Transverse colon (tissue), 4 donors: ENCODE measurements at regions not wholly inside any gene's neighbourhood (a gene's known extent, or its start where the extent isn't known, plus 50 kb on each side); places are given as distances from the start of the nearest gene placed in this dataset.

ENCODE experiments used
- DNase-seq: peaks from one replicate; pipeline ENCODE4 v3.0.0-alpha.2; 2019
- H3K27ac ChIP-seq, 4 donors: fragments of 200-600 bp; sonication (generic); 2 replicates each; pipeline ENCODE4 v1.5.1; 2016 to 2018; ENCODE audit warnings: inconsistent platforms in 4 of 4
- H3K27me3 ChIP-seq: fragments of 200-600 bp; sonication (generic); 2 replicates; pipeline ENCODE4 v1.5.1; 2017; ENCODE audit warnings: inconsistent platforms
- H3K36me3 ChIP-seq, 4 donors: fragments of 200-600 bp; sonication (generic); 2 replicates each; pipeline ENCODE4 v1.5.1; 2017 to 2019; ENCODE audit warnings: inconsistent platforms in 4 of 4
- H3K4me1 ChIP-seq, 4 donors: fragments of 200-600 bp; sonication (generic); 2 replicates each; pipeline ENCODE4 v1.5.1; 2017 to 2020; ENCODE audit warnings: inconsistent platforms in 4 of 4
- H3K4me3 ChIP-seq, 4 donors: fragments of 200-600 bp; sonication (generic); 1 replicate in 1 of 4; 2 replicates in 3 of 4; pipeline versions ENCODE4 v1.5.1 to v1.6.1; 2017 to 2019; ENCODE audit warnings: inconsistent platforms in 4 of 4
- H3K9me3 ChIP-seq, 2 donors: fragments of 200-600 bp; sonication (generic); 2 replicates each; pipeline ENCODE4 v1.5.1; 2017 to 2019; ENCODE audit warnings: inconsistent platforms in 2 of 2
- CTCF ChIP-seq, 5 experiments: fragments of 200-600 bp in 3 of 5; fragments of 450-650 bp in 2 of 5; sonication (generic) in 3 of 5; IDR thresholded peaks; 1 replicate in 2 of 5; 2 replicates in 3 of 5; pipeline ENCODE4 v1.5.1; 2016 to 2017; ENCODE audit warnings: antibody characterized with exemption in 5 of 5, inconsistent platforms in 3 of 5, mild to moderate bottlenecking in 2 of 5, moderate library complexity in 1 of 5
- EP300 ChIP-seq: sonication (generic); formaldehyde crosslinking; IDR thresholded peaks from one replicate; pipeline ENCODE4 v1.6.1; 2017; ENCODE audit warnings: antibody characterized with exemption, low read depth
- POLR2A ChIP-seq: fragments of 450-650 bp; IDR thresholded peaks from one replicate; pipeline ENCODE4 v1.6.1; 2016; ENCODE audit warnings: antibody characterized with exemption, mild to moderate bottlenecking, moderate library complexity
- POLR2AphosphoS5 ChIP-seq, 3 donors: sonication (generic); formaldehyde crosslinking; IDR thresholded peaks; one replicate each; pipeline ENCODE4 v1.6.1; 2016; ENCODE audit warnings: antibody characterized with exemption in 3 of 3
- WGBS, 2 donors: methylation state at CpG; one replicate each; pipeline ENCODE4 v1.1.5; 2018; ENCODE audit warnings: low coverage in 1 of 2; 5-methylcytosine and 5-hydroxymethylcytosine counted together
- in situ Hi-C, 4 donors: fragments of 200-750 bp; cut with MboI; loops; one replicate each; pipeline versions ENCODE4 v1.15.0 to v1.15.1; 2017; ENCODE audit warnings: low sequenced_read_pairs in 3 of 4, low pct_ligation_motif_present in 1 of 4, low pct_unique_long_range_greater_than_20kb in 1 of 4
- intact Hi-C: fragments of 100-400 bp; cut with DNase I; formaldehyde crosslinking; loops from one replicate; pipeline ENCODE4 v1.15.1; 2023; ENCODE audit warnings: low total_unique reads

DNA sequence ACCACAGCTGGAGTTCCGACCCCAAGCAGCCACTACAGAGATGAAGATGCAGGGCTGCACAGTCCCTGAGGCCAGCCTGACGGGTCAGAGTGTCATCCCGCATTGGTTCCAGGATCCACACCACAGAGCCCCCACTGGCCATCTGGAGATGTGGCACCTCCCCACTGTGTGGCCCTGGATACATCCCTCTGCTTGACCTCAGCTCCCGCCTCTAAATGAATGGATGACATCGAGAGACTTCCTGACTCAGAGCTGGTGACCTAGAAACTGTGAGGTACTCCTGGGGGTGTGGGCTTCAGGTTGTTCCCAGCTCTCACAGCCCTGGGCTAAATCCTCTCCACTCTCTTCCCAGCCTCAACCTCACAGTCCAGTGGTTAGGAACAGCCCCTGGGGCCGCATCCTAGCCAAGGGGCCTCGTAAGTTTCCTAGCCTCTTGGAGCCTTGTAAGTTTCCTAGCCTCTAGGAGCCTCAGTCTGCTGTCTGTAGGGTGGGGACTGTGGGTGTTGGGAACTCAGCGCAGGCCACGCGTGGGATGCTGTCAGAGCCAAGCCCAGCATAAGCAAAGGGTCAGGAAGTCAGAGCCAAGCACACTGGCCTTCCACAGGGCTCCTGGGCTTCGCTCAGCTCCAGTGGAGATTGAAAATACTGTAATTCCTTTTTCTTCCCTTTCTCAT lies 87.5 kb upstream of the RUNX3 start:
- DNase-seq = no peak
- H3K9me3 ChIP-seq = no peaks in the 10 kb centered on the region
- intact Hi-C loops = no loop called here
- H3K4me3 ChIP-seq = no peak overlapping the region
- TF ChIP-seq CTCF (IDR thresholded peaks at IDR 0.05) (no peak), POLR2AphosphoS5 (IDR thresholded peaks at IDR 0.05) (no peak), POLR2A (no peak), EP300 (no peak)
- no peak overlapping the region for H3K27ac ChIP-seq
- 78% methylated on average over 11 of the region's 11 CpGs; no CpG with 5 or more reads in 1 of the 2 donors for WGBS, 2 donors
- in situ Hi-C loops = no loop called here
- H3K36me3 ChIP-seq = no peaks in the 10 kb centered on the region
- H3K27me3 ChIP-seq = no peaks in the 10 kb centered on the region
- peaks cover 0 to 9% (median 3%) of the 10 kb centered on the region in 4 donors for H3K4me1 ChIP-seq

GRCh38 chr1:25012966-25013962 lies 83.2 kb upstream of the RUNX3 start:
- in situ Hi-C loops (no loop called here), intact Hi-C loops (no loop called here)
- Histone ChIP-seq H3K4me1 (no peaks in the 10 kb centered on the region), H3K36me3 (no peaks in the 10 kb centered on the region), H3K4me3 (no peak overlapping the region), H3K9me3 (no peaks in the 10 kb centered on the region), H3K27me3 (peaks cover 2% of the 10 kb centered on the region), H3K27ac (no peak overlapping the region)
- no peak for DNase-seq
- 84% methylated on average over 17 of the region's 17 CpGs; no CpG with 5 or more reads in 1 of the 2 donors for WGBS, 2 donors
- no peak for TF ChIP-seq CTCF (IDR thresholded peaks at IDR 0.05)
- no peak for TF ChIP-seq POLR2A

DNA sequence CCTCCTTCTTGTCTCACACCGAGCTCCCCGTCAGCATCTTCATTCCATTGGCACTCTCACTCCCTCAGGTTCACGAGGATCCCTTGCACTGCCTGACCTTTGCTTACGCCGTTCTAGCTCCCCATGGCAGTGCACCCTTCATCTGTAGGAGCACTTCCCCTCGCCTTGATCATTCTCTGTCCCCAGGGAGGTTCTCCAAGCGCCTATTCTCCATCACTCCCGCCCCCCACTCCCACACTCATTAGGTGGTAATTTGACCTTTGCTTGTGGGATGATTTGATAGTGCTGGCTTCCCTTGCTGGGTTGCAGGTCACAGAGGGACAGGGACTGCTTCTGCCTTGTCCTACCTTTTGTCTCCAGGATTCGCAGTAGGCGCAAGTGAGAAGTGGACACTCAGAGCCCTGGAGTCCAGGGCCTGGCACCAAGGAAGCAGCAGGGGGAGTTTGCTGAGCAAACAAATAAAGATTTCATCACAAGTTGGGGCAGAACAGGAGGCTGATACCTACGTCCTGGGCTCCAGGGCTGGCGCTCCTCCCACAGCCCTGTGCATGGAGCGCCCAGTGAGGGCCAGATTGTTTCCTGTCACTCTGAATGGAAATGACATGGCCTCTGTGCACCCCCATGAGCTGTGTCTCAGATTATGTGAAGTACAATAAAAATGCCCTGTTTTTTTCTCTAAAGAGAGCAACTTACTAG lies 82.0 kb upstream of the RUNX3 start:
- TF ChIP-seq EP300 = no peak
- no peak for TF ChIP-seq POLR2A
- TF ChIP-seq POLR2AphosphoS5 (IDR thresholded peaks at IDR 0.05) = no peak
- no peak for TF ChIP-seq CTCF (IDR thresholded peaks at IDR 0.05)
- no peaks in the 10 kb centered on the region for H3K9me3 ChIP-seq
- H3K27ac ChIP-seq = no peak overlapping the region
- peaks cover 12% of the 10 kb centered on the region for H3K27me3 ChIP-seq
- no peak overlapping the region for H3K4me3 ChIP-seq
- WGBS, 2 donors = 68 to 86% methylated on average over 9 to 13 of the region's 13 CpGs
- intact Hi-C loops = no loop called here
- peaks cover 0 to 6% (median 0%) of the 10 kb centered on the region in 4 donors for H3K4me1 ChIP-seq
- DNase-seq = no peak
- H3K36me3 ChIP-seq = no peaks in the 10 kb centered on the region
- in situ Hi-C loops = no loop called here

DNA sequence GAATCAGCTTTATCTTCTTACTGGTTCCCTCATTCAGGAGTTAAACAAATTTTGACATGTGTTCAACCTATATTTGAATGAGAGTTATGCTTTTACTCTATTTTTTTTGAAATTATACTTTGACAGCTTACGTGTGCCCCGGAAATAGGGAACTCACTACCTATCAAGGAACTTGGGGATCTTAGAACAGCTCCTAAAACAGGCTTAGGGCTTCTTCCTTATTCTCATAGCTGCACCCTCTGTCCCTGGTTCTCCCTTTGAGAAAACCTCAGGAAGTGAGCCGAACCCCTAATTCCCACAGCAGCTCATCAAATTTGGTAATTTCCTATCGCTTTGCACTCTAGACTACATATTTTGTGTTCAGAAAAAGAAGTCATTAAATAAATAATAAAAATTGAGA lies 81.2 kb upstream of the RUNX3 start:
- H3K4me1 ChIP-seq = peaks cover 0 to 10% (median 0%) of the 10 kb centered on the region in 4 donors
- in situ Hi-C loops = no loop called here
- no peak overlapping the region for H3K27ac ChIP-seq
- H3K9me3 ChIP-seq = no peaks in the 10 kb centered on the region
- TF ChIP-seq CTCF (IDR thresholded peaks at IDR 0.05) (no peak), EP300 (no peak), POLR2AphosphoS5 (IDR thresholded peaks at IDR 0.05) (no peak), POLR2A (no peak)
- no peak for DNase-seq
- intact Hi-C loops = no loop called here
- H3K27me3 ChIP-seq = peaks cover 20% of the 10 kb centered on the region
- no peaks in the 10 kb centered on the region for H3K36me3 ChIP-seq
- no peak overlapping the region for H3K4me3 ChIP-seq
- 73 to 90% methylated on average over 4 of the region's 4 CpGs for WGBS, 2 donors
